ENCODE measurements at regions not wholly inside any gene's neighbourhood (a gene's known extent, or its start where the extent isn't known, plus 50 kb on each side); places are given as distances from the start of the nearest gene placed in this dataset.

DNA sequence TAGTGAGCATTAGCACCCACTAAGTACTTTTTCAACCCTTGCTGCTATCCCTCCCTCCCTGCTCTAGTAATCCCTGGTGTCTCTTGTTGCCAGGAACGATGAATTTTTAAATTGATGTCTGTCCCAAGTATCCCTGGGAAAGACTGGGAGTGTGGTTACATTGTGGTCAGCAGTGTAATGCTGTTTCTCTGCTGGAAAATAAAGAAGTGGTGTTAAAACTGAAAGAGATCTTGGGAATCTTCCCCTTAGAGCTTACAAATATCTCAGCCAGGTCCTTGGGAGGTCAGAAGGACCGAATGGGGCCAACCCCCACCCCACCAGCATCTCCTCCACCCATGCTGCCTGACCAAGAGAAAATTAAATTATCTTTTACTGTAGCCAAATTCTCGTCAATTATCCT is 174.5 kb upstream of the MXRA5 start:
- 67% methylated on average over 3 of the region's 3 CpGs; no CpG with 5 or more reads in 1 of the 2 experiments for WGBS, 2 experiments (ENCODE audit: extremely low coverage in 1 of 2, insufficient coverage in 1 of 2, insufficient read length in 1 of 2, insufficient replicate concordance in 2 of 2, low coverage in 1 of 2, low lambda C conversion rate in 2 of 2, missing lambda C conversion rate in 1 of 2)

More for the DNA sequence above, 174.5 kb upstream of the MXRA5 start:
- H3K79me1 ChIP-seq (ENCODE audit: low read depth, low read length) = no peaks in the 10 kb centered on the region
- H2BK120ac ChIP-seq (replicated peaks; ENCODE audit: low read depth, low read length) = no peak overlapping the region
- no peaks in the 10 kb centered on the region for H3K9me3 ChIP-seq (ENCODE audit: insufficient read depth in 2 of 2, low read depth in 1 of 2, low read length in 1 of 2)
- no peaks in the 10 kb centered on the region for H3K4me1 ChIP-seq (replicated peaks in 1 of 4; ENCODE audit: control insufficient read depth in 3 of 4, insufficient read depth in 4 of 4, low read length in 3 of 4)
- H2AK5ac ChIP-seq (ENCODE audit: low read depth, low read length) = no peak overlapping the region
- FAIRE-seq = no peak
- H3K79me2 ChIP-seq (ENCODE audit: control insufficient read depth in 1 of 2, insufficient read depth in 2 of 2, low read length in 2 of 2) = no peaks in the 10 kb centered on the region
- no peak overlapping the region for H3K18ac ChIP-seq (ENCODE audit: extremely low read depth, low read length)
- H2BK15ac ChIP-seq (ENCODE audit: low read length) = no peak overlapping the region
- H4K5ac ChIP-seq (ENCODE audit: insufficient read length, low read depth, low read length) = no peak overlapping the region
- H4K91ac ChIP-seq (replicated peaks; ENCODE audit: insufficient read length, low read length) = no peak overlapping the region
- TF ChIP-seq SAP30 (IDR thresholded peaks at IDR 0.05; ENCODE audit: insufficient read depth, insufficient replicate concordance, low read length) (no peak), RFX5 (IDR thresholded peaks at IDR 0.05; ENCODE audit: borderline replicate concordance, low read depth, low read length) (no peak), CREB1 (IDR thresholded peaks at IDR 0.05) (no peak), BACH1 (IDR thresholded peaks at IDR 0.05; ENCODE audit: low read length) (no peak)
- TF ChIP-seq, protein P1, sequence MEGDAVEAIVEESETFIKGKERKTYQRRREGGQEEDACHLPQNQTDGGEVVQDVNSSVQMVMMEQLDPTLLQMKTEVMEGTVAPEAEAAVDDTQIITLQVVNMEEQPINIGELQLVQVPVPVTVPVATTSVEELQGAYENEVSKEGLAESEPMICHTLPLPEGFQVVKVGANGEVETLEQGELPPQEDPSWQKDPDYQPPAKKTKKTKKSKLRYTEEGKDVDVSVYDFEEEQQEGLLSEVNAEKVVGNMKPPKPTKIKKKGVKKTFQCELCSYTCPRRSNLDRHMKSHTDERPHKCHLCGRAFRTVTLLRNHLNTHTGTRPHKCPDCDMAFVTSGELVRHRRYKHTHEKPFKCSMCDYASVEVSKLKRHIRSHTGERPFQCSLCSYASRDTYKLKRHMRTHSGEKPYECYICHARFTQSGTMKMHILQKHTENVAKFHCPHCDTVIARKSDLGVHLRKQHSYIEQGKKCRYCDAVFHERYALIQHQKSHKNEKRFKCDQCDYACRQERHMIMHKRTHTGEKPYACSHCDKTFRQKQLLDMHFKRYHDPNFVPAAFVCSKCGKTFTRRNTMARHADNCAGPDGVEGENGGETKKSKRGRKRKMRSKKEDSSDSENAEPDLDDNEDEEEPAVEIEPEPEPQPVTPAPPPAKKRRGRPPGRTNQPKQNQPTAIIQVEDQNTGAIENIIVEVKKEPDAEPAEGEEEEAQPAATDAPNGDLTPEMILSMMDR (IDR thresholded peaks at IDR 0.05; ENCODE audit: control extremely low read depth in 1 of 3, insufficient read depth in 1 of 3, low read depth in 1 of 3, low read length in 3 of 3) = no peak
- ChIA-PET POLR2A (ENCODE audit: partially characterized antibody) (no interaction called here), CTCF (ENCODE audit: partially characterized antibody) (no interaction called here)
- H2BK12ac ChIP-seq (ENCODE audit: low read depth, low read length) = no peak overlapping the region
- no peak overlapping the region for H3K56ac ChIP-seq (replicated peaks; ENCODE audit: insufficient read length, low read depth, low read length)
- no peak overlapping the region for H3K4me3 ChIP-seq (ENCODE audit: extremely low read depth in 1 of 4, insufficient read depth in 2 of 4, low read depth in 3 of 4, low read length in 4 of 4)
- no peaks in the 10 kb centered on the region for H4K20me1 ChIP-seq (replicated peaks in 1 of 2; ENCODE audit: control insufficient read depth in 1 of 2, insufficient read depth in 2 of 2, low read length in 2 of 2)
- H3K36me3 ChIP-seq (ENCODE audit: control insufficient read depth in 2 of 4, insufficient read depth in 4 of 4, low read length in 3 of 4) = no peaks in the 10 kb centered on the region
- no peak overlapping the region for H2AFZ ChIP-seq (ENCODE audit: low read length)
- no peak overlapping the region for H3K27ac ChIP-seq (ENCODE audit: low read depth, low read length)
- no peak overlapping the region for H3K23ac ChIP-seq (ENCODE audit: insufficient read length)
- no peak overlapping the region for H3K4ac ChIP-seq (replicated peaks; ENCODE audit: insufficient read length, low read depth, low read length)
- no peak for DNase-seq (ENCODE audit: low read depth in 1 of 2, low spot score in 2 of 2)
- H3K14ac ChIP-seq (ENCODE audit: insufficient read length) = no peak overlapping the region
- no peak overlapping the region for H2BK20ac ChIP-seq (ENCODE audit: low read length)
- H3K4me2 ChIP-seq (ENCODE audit: insufficient read depth in 1 of 2, low read depth in 2 of 2, low read length in 2 of 2) = no peak overlapping the region
- H3K23me2 ChIP-seq (ENCODE audit: low read depth, low read length) = peaks cover 4% of the 10 kb centered on the region; the same call in 1 of the 2 replicates
- H4K8ac ChIP-seq (ENCODE audit: extremely low read depth, insufficient read depth, low read length) = no peak overlapping the region
- no peaks in the 10 kb centered on the region for H3K27me3 ChIP-seq (replicated peaks in 1 of 4; ENCODE audit: control insufficient read depth in 3 of 4, extremely low read depth in 1 of 4, insufficient read depth in 3 of 4, low read length in 3 of 4)
- no peak overlapping the region for H2BK5ac ChIP-seq (ENCODE audit: low read depth, low read length)
- no peak overlapping the region for H3K9ac ChIP-seq (replicated peaks in 1 of 4; ENCODE audit: extremely low read depth in 1 of 4, low read depth in 3 of 4, low read length in 3 of 4)

Data from H1 (cell line).